GM12891 (cell line): ENCODE measurements at regions not wholly inside any gene's neighbourhood (a gene's known extent, or its start where the extent isn't known, plus 50 kb on each side); places are given as distances from the start of the nearest gene placed in this dataset.

Experiments
- PAX5 ChIP-seq: IDR thresholded peaks from 2 replicates; pipeline ENCODE4 v1.6.1; 2011; ENCODE audit warnings: low read length, moderate library complexity, mild to moderate bottlenecking; ENCODE audit not compliant: insufficient read depth, severe bottlenecking
- POLR2A ChIP-seq: IDR thresholded peaks from 2 replicates; pipeline ENCODE4 v1.6.1; 2011; ENCODE audit warnings: low read depth, low read length, control low read depth
- POLR2AphosphoS5 ChIP-seq: IDR thresholded peaks from 2 replicates; pipeline ENCODE4 v1.6.1; 2011; ENCODE audit warnings: low read depth, low read length, control low read depth
- POU2F2 ChIP-seq: IDR thresholded peaks from 2 replicates; pipeline ENCODE4 v1.6.1; 2011; ENCODE audit warnings: low read depth, mild to moderate bottlenecking, control low read depth, low read length, moderate library complexity
- SPI1 ChIP-seq: IDR thresholded peaks from 2 replicates; pipeline ENCODE4 v1.6.1; 2011; ENCODE audit warnings: low read depth, low read length, control low read depth
- TAF1 ChIP-seq: IDR thresholded peaks from 2 replicates; pipeline ENCODE4 v1.6.1; 2011; ENCODE audit warnings: low read depth, low read length, control low read depth

GRCh38 chr2:24429197-24430074, 61.6 kb upstream of the NCOA1 start:
- TF ChIP-seq POLR2A = no peak
- TF ChIP-seq SPI1 = no peak
- TF ChIP-seq TAF1 = no peak
- TF ChIP-seq POLR2AphosphoS5 = no peak
- TF ChIP-seq POU2F2 = no peak
- no peak for TF ChIP-seq PAX5
